Bronchial epithelial cell (primary cell): ENCODE measurements at regions not wholly inside any gene's neighbourhood (a gene's known extent, or its start where the extent isn't known, plus 50 kb on each side); places are given as distances from the start of the nearest gene placed in this dataset.

ENCODE experiments used
- DNase-seq: peaks from one replicate; pipeline ENCODE4 v3.0.0-alpha.2; 2010; ENCODE audit warnings: low read depth
- FAIRE-seq: peaks from 2 replicates; lab custom pipeline; 2011; peaks lifted over from hg19 to GRCh38; lab: Jason Lieb, UNC
- H3K27me3 ChIP-seq: 2 replicates; pipeline ENCODE4 v1.5.1; 2011; ENCODE audit warnings: low read length; ENCODE audit not compliant: control insufficient read depth, insufficient read depth
- H3K36me3 ChIP-seq: 2 replicates; pipeline ENCODE4 v1.5.1; 2011; ENCODE audit warnings: low read length; ENCODE audit not compliant: control insufficient read depth, insufficient read depth
- H3K4me3 ChIP-seq: 2 replicates; pipeline ENCODE4 v1.5.1; 2011; ENCODE audit warnings: mild to moderate bottlenecking, low read depth, low read length, control low read depth
- TF ChIP-seq, protein P1 (sequence below): IDR thresholded peaks from 2 replicates; pipeline ENCODE4 v1.5.1; 2011; ENCODE audit warnings: mild to moderate bottlenecking, moderate library complexity, low read length, control low read depth, inconsistent platforms; ENCODE audit not compliant: insufficient read depth, severe bottlenecking

- no peak overlapping the region for H3K4me3 ChIP-seq
- TF ChIP-seq, protein P1, sequence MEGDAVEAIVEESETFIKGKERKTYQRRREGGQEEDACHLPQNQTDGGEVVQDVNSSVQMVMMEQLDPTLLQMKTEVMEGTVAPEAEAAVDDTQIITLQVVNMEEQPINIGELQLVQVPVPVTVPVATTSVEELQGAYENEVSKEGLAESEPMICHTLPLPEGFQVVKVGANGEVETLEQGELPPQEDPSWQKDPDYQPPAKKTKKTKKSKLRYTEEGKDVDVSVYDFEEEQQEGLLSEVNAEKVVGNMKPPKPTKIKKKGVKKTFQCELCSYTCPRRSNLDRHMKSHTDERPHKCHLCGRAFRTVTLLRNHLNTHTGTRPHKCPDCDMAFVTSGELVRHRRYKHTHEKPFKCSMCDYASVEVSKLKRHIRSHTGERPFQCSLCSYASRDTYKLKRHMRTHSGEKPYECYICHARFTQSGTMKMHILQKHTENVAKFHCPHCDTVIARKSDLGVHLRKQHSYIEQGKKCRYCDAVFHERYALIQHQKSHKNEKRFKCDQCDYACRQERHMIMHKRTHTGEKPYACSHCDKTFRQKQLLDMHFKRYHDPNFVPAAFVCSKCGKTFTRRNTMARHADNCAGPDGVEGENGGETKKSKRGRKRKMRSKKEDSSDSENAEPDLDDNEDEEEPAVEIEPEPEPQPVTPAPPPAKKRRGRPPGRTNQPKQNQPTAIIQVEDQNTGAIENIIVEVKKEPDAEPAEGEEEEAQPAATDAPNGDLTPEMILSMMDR, result no peak
- H3K36me3 ChIP-seq, result no peaks in the 10 kb centered on the region
- FAIRE-seq (no peak), DNase-seq (no peak)
- no peaks in the 10 kb centered on the region for H3K27me3 ChIP-seq
Measured at GRCh38 chr11:42958635-42959034, 353.2 kb upstream of the API5 start.

GRCh38 chr11:42960521-42961088 is 351.2 kb upstream of the API5 start:
- H3K36me3 ChIP-seq, result no peaks in the 10 kb centered on the region
- no peak for FAIRE-seq
- no peak overlapping the region for H3K4me3 ChIP-seq
- DNase-seq, result no peak
- TF ChIP-seq, protein P1, result no peak
- H3K27me3 ChIP-seq, result no peaks in the 10 kb centered on the region

- Histone ChIP-seq H3K27me3 (no peaks in the 10 kb centered on the region), H3K36me3 (no peaks in the 10 kb centered on the region), H3K4me3 (no peak overlapping the region)
- TF ChIP-seq, protein P1, result no peak
- FAIRE-seq (no peak), DNase-seq (no peak)
Measured at GRCh38 chr11:42967653-42968052, 344.1 kb upstream of the API5 start.

DNA sequence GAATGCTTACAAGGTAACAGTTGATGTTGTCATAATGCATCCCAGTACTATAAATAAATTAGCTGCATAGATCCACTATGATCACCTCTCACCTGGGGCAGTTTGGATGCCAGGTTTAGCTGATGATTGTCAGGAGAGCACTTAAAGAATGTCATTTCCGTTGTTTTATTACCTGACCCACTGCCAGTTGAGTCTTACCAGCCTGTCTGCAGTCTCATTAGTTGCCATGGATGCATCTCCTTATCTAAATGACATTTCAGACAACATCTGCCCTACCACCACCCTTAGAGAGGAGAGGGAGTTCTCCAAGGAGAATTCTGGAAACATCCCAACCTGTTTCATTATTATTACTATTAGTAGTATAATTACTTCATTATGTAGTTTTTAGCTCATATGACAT is 339.1 kb upstream of the API5 start:
- FAIRE-seq (no peak), DNase-seq (no peak)
- H3K4me3 ChIP-seq, result no peak overlapping the region
- TF ChIP-seq, protein P1, result no peak
- no peaks in the 10 kb centered on the region for H3K27me3 ChIP-seq
- H3K36me3 ChIP-seq, result no peaks in the 10 kb centered on the region

GRCh38 chr11:42974510-42975179 is 337.2 kb upstream of the API5 start:
- H3K4me3 ChIP-seq, result no peak overlapping the region
- DNase-seq (no peak), FAIRE-seq (no peak)
- TF ChIP-seq, protein P1, result no peak
- H3K36me3 ChIP-seq, result no peaks in the 10 kb centered on the region
- H3K27me3 ChIP-seq, result no peaks in the 10 kb centered on the region

GRCh38 chr11:42975180-42975529 is 336.6 kb upstream of the API5 start:
- TF ChIP-seq, protein P1, result no peak
- no peak for FAIRE-seq

More at GRCh38 chr11:42975180-42975529, 336.6 kb upstream of the API5 start:
- Histone ChIP-seq H3K27me3 (no peaks in the 10 kb centered on the region), H3K36me3 (no peaks in the 10 kb centered on the region), H3K4me3 (no peak overlapping the region)
- no peak for DNase-seq
